ENCODE measurements at regions not wholly inside any gene's neighbourhood (a gene's known extent, or its start where the extent isn't known, plus 50 kb on each side); places are given as distances from the start of the nearest gene placed in this dataset.

GRCh38 chr3:153753035-153753434 lies 368.2 kb upstream of the ARHGEF26 start:
- H3K27me3 ChIP-seq (ENCODE audit: insufficient read depth, low read length), result no peaks in the 10 kb centered on the region
- no peak overlapping the region for H2AFZ ChIP-seq (ENCODE audit: low read depth, low read length, poor library complexity, severe bottlenecking)
- H3K4me1 ChIP-seq (ENCODE audit: control insufficient read depth in 1 of 2, insufficient read depth in 2 of 2, low read length in 2 of 2), result no peaks in the 10 kb centered on the region
- BruUV-seq (replicated peaks), result no TSS peak
- ChIA-PET RAD21 (ENCODE audit: low non-redundant PET in 1 of 2, low total read pairs in 2 of 2, uncharacterized antibody in 2 of 2, unreplicated experiment in 2 of 2) (no interaction called here), CTCF (no interaction called here), POLR2A (no interaction called here)
- DNase-seq (ENCODE audit: low read depth, low spot score) (no peak), ATAC-seq (no peak)
- no peak overlapping the region for H3K4me2 ChIP-seq (ENCODE audit: low read length)
- no peaks in the 10 kb centered on the region for H3K9me3 ChIP-seq (ENCODE audit: control insufficient read depth in 1 of 2, insufficient read depth in 1 of 2, low read depth in 1 of 2, low read length in 2 of 2)
- intact Hi-C loops (cut with micrococcal nuclease), result no loop called here
- no peak overlapping the region for H3K27ac ChIP-seq (ENCODE audit: low read depth, low read length)
- H3K79me2 ChIP-seq (ENCODE audit: insufficient read depth, low read length), result no peaks in the 10 kb centered on the region
- TF ChIP-seq EZH2phosphoT487 (IDR thresholded peaks at IDR 0.05; ENCODE audit: borderline replicate concordance) (no peak), EGR1 (IDR thresholded peaks at IDR 0.05; ENCODE audit: low read depth) (no peak), REST (IDR thresholded peaks at IDR 0.05; ENCODE audit: low read depth) (no peak), SIN3A (IDR thresholded peaks at IDR 0.05; ENCODE audit: low read depth) (no peak), CBX3 (IDR thresholded peaks at IDR 0.05; ENCODE audit: low read depth) (no peak), EZH2 (IDR thresholded peaks at IDR 0.05) (no peak), RAD21 (IDR thresholded peaks at IDR 0.05; ENCODE audit: low read depth) (no peak), ZFX (IDR thresholded peaks at IDR 0.05) (no peak), YY1 (IDR thresholded peaks at IDR 0.05; ENCODE audit: extremely low read depth, insufficient replicate concordance, low read depth, low read length) (no peak), SRF (IDR thresholded peaks at IDR 0.05; ENCODE audit: low read depth) (no peak), ZNF274 (IDR thresholded peaks at IDR 0.05; ENCODE audit: low read depth, low read length) (no peak), MAX (IDR thresholded peaks at IDR 0.05) (no peak), ELF1 (IDR thresholded peaks at IDR 0.05; ENCODE audit: borderline replicate concordance, low read depth) (no peak), TCF7L2 (IDR thresholded peaks at IDR 0.05; ENCODE audit: borderline replicate concordance, extremely low read depth, insufficient read depth, insufficient read length) (no peak), ATF3 (IDR thresholded peaks at IDR 0.05) (no peak), JUND (IDR thresholded peaks at IDR 0.05) (no peak), CTCF (IDR thresholded peaks at IDR 0.05 in 2 of 3, conservative IDR thresholded peaks at IDR 0.05 in 1 of 3; ENCODE audit: borderline replicate concordance in 1 of 3, insufficient read depth in 1 of 3, low read depth in 2 of 3, low read length in 2 of 3) (no peak), ZBTB33 (IDR thresholded peaks at IDR 0.05; ENCODE audit: extremely low read depth, insufficient replicate concordance, low read length) (no peak)
- H3K9me2 ChIP-seq (ENCODE audit: insufficient read depth), result no peaks in the 10 kb centered on the region
- H3K4me3 ChIP-seq (replicated peaks in 1 of 2; ENCODE audit: low read depth in 1 of 2, low read length in 2 of 2), result no peak overlapping the region
- H3K9ac ChIP-seq (ENCODE audit: low read length), result no peak overlapping the region
- no peaks in the 10 kb centered on the region for H3K36me3 ChIP-seq (ENCODE audit: control insufficient read depth in 1 of 2, insufficient read depth in 2 of 2, low read length in 2 of 2)
- no peaks in the 10 kb centered on the region for H4K20me1 ChIP-seq (ENCODE audit: insufficient read depth)

Data from HCT116 (cell line).